ENCODE measurements at regions not wholly inside any gene's neighbourhood (a gene's known extent, or its start where the extent isn't known, plus 50 kb on each side); places are given as distances from the start of the nearest gene placed in this dataset.
A peak's percentile ranks its signal among the peaks of the same experiment; 100 is the strongest.

DNA sequence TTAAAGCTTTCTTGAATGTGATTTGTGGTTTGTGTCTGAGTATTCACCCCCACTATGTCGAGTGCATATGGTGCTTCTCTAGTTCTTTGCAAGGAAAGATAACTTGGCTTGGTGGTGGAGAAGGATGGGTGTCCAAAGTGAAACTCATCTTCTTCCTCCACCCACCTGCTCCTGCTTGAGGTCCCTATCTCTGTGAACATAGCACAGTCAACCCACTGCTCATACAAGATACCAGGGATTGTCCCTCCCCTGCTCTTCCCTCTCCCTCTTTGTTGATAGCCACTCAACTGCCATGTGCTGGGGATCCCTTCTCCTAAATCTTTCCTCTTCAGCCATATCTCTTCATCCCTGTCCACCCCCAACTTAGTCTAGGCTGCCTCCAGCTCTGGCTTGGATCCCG is 176.5 kb downstream of the ASCL4 start:
- Mint-ChIP-seq H3K27me3 (peaks cover 7% of the 10 kb centered on the region), H3K36me3 (no peaks in the 10 kb centered on the region), H3K27ac (no peak overlapping the region), H3K9me3 (no peaks in the 10 kb centered on the region), H3K4me1 (ENCODE audit: low read depth) (no peaks in the 10 kb centered on the region), H3K4me3 (no peak overlapping the region)
- no peak for DNase-seq
- ChIA-PET CTCF (no interaction called here), POLR2A (no interaction called here)
- intact Hi-C loops (cut with micrococcal nuclease): no loop called here

DNA sequence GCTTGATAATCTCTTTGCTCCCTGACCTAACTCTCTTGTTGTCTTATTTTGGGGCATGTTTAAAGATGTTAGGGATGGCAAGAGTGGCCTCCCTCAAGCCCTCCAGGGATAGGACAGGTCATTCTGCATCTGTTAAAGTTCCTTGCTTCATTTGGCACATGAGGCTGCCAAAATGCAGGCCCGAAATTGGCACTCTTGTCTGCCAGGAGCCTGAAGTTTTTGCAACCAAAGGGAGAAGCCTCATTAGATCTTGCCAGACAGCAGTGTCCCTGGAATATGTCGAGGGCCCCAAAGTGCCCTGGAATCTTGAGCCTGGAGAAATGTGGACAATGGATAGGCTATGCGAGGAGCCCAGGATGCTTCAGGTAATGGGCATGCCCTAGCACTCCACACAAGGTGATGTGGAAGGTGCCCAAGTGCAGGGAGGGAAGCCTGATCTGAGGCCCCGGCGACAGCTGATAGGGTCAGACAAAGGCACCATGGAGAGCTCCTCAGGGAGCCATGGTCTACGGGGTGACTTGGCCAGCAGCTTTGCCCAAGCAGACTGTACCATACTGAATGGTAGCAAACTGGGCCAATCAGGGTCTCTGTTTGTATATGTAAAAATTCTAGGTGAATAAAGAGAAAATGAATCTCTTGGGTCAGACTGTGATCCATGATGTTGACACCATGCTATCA is 173.0 kb upstream of the WSCD2 start:
- Mint-ChIP-seq H3K27me3 (peaks cover 10% of the 10 kb centered on the region), H3K36me3 (no peaks in the 10 kb centered on the region), H3K27ac (no peak overlapping the region), H3K9me3 (no peaks in the 10 kb centered on the region), H3K4me3 (no peak overlapping the region), H3K4me1 (ENCODE audit: low read depth) (no peaks in the 10 kb centered on the region)
- POLR2A ChIA-PET: no interaction called here
- intact Hi-C loops (cut with micrococcal nuclease): no loop called here
- DNase-seq: no peak
- CTCF ChIA-PET: no interaction called here

DNA sequence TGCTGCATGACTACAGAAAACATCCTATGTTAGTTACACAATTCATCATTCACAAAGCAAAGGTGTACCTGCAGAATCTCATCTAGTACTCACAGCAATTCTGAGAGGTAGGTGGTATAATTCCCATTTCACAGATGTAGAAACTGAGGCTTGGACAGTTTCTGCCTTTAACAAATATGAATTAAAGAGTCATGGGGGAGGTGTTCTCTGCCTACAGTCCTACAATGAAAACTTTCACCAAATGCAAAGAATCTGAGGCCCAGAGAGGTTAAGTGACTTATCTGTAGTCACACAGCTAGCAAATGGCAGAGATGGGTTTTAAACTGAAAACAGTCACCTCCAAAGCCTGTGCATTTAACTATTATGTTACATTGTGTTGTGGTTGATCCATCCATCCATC is 171.6 kb upstream of the WSCD2 start:
- Mint-ChIP-seq H3K36me3 (no peaks in the 10 kb centered on the region), H3K4me3 (no peak overlapping the region), H3K9me3 (no peaks in the 10 kb centered on the region), H3K4me1 (ENCODE audit: low read depth) (no peaks in the 10 kb centered on the region), H3K27me3 (peaks cover 10% of the 10 kb centered on the region), H3K27ac (no peak overlapping the region)
- ChIA-PET POLR2A (no interaction called here), CTCF (no interaction called here)
- intact Hi-C loops (cut with micrococcal nuclease): no loop called here
- DNase-seq: no peak

DNA sequence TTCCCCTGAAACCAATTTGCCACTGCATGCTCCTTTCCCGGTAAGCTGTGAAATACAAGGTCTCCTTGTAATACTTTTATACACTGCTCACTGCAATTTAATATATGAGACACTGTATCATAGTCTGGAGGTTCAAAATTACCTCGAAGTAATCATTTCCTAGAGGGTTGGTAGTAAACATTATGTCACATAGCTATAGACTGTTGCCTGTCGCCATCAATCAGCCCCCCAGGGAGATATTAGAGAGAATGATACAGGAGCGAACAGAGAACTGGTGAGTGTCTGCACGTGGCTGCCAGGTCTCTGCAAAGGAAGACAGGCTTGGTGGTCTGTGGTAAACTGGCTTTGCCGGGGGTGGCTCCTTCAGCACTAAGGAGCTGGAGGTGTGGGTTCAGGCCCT is 165.5 kb upstream of the WSCD2 start:
- DNase-seq: no peak
- Mint-ChIP-seq H3K4me3 (no peak overlapping the region), H3K27me3 (peaks cover 4% of the 10 kb centered on the region), H3K9me3 (no peaks in the 10 kb centered on the region), H3K27ac (no peak overlapping the region), H3K4me1 (ENCODE audit: low read depth) (no peaks in the 10 kb centered on the region), H3K36me3 (no peaks in the 10 kb centered on the region)
- intact Hi-C loops (cut with micrococcal nuclease): no loop called here
- CTCF ChIA-PET: no interaction called here
- POLR2A ChIA-PET: no interaction called here

DNA sequence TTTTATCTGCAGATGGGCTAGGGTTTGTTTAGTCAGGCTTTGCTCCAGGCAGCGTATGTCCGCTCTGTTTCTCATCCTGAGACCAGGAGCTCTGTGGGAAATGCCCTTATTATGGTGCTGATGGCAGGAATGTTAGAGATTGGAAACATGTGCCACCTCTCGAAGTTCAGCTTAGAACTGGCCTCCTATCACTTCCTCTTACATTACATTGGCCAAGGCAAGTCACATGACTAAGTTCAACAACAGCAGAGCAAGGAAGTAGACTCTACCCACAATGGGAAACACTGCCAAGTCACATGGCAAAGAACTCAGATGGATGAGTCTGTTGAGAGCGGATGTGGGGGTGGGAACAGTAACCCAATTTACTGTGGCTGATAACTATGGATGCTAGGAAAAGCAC is 161.9 kb upstream of the WSCD2 start:
- Mint-ChIP-seq H3K27me3 (peaks cover 4% of the 10 kb centered on the region), H3K4me3 (no peak overlapping the region), H3K9me3 (no peaks in the 10 kb centered on the region), H3K27ac (no peak overlapping the region), H3K4me1 (ENCODE audit: low read depth) (no peaks in the 10 kb centered on the region), H3K36me3 (no peaks in the 10 kb centered on the region)
- intact Hi-C loops (cut with micrococcal nuclease): no loop called here
- CTCF ChIA-PET: no interaction called here
- no peak for DNase-seq
- POLR2A ChIA-PET: no interaction called here

DNA sequence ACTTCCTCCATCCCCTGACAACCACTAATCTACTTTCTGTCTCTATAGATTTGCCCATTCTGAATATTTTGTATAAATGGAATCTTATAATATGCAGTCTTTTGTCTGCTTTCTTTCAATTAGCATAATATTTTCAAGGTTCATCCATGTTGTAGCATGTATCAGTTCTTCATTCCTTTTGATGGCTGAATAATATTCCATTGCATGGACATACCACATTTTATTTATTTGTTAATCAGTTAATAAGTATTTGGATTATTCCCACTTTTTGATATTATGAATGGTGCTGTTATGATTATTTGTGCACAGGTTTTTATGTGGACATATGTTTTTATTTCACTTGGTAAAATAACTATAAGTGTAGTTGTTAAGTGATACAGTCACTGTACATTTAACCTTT is 155.1 kb upstream of the WSCD2 start:
- POLR2A ChIA-PET: no interaction called here
- peaks cover 12% of the 10 kb centered on the region for H3K27me3 Mint-ChIP-seq
- intact Hi-C loops (cut with micrococcal nuclease): no loop called here
- H3K9me3 Mint-ChIP-seq: peaks cover 9% of the 10 kb centered on the region
- no peak for DNase-seq
- no peaks in the 10 kb centered on the region for H3K4me1 Mint-ChIP-seq (ENCODE audit: low read depth)
- no peak overlapping the region for H3K27ac Mint-ChIP-seq
- H3K4me3 Mint-ChIP-seq: no peak overlapping the region
- no peaks in the 10 kb centered on the region for H3K36me3 Mint-ChIP-seq
- CTCF ChIA-PET: no interaction called here

DNA sequence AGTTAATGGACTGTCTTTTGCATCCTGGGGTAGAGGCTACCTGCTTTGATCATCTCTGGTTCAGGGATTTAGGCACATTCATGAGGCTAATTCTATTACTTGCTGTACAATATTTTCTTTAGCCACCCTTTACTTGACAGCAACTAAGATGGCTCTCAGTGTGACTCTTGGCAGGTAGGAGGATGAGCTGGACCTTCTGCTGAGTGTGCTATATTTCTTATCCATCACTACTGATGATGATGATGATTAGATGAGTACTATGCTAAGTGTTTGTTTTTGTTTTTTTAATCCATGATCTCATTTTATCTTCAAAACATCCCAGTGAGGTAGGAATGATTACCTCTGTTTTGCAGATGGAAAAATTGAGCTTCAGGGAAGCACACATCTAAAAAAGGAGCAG is 152.8 kb upstream of the WSCD2 start:
- intact Hi-C loops (cut with micrococcal nuclease): no loop called here
- Mint-ChIP-seq H3K27me3 (peaks cover 14% of the 10 kb centered on the region), H3K4me1 (ENCODE audit: low read depth) (no peaks in the 10 kb centered on the region), H3K36me3 (no peaks in the 10 kb centered on the region), H3K4me3 (no peak overlapping the region), H3K27ac (no peak overlapping the region), H3K9me3 (peaks cover 9% of the 10 kb centered on the region)
- ChIA-PET CTCF (interaction anchor here (0.9 to 1.0 kb wide), 2 partner anchors 13 to 16 kb away, joined by 3 read pairs; no protein-coding TSS in a partner anchor), POLR2A (no interaction called here)
- no peak for DNase-seq

DNA sequence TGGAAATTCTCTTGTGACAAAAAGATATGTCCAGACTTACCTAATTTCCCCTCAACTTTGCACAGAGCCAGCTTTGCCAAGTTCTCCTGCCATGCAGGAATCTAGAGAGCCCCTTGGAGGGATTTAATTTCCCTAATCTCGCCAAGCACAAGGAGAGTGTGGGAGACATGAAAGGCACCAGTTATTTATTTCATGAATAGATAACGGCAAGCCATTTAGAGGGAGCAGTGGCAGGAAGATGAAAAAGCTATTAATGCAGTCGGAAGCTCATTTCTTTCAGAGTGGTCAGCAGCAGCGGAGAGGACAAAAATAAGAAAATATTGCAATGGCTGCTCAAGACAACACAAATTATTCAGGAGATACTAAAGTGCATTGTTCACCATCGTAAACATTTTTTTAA is 150.9 kb upstream of the WSCD2 start:
- H3K9me3 Mint-ChIP-seq: peaks cover 9% of the 10 kb centered on the region
- H3K4me1 Mint-ChIP-seq (ENCODE audit: low read depth): no peaks in the 10 kb centered on the region
- no peaks in the 10 kb centered on the region for H3K36me3 Mint-ChIP-seq
- CTCF ChIA-PET: interaction anchor here (1.1 kb wide), 1 partner anchor 13 kb away, joined by 3 read pairs; no protein-coding TSS in a partner anchor
- H3K27ac Mint-ChIP-seq: no peak overlapping the region
- no peak for DNase-seq
- peaks cover 15% of the 10 kb centered on the region for H3K27me3 Mint-ChIP-seq
- intact Hi-C loops (cut with micrococcal nuclease): no loop called here
- H3K4me3 Mint-ChIP-seq: no peak overlapping the region
- POLR2A ChIA-PET: no interaction called here

DNA sequence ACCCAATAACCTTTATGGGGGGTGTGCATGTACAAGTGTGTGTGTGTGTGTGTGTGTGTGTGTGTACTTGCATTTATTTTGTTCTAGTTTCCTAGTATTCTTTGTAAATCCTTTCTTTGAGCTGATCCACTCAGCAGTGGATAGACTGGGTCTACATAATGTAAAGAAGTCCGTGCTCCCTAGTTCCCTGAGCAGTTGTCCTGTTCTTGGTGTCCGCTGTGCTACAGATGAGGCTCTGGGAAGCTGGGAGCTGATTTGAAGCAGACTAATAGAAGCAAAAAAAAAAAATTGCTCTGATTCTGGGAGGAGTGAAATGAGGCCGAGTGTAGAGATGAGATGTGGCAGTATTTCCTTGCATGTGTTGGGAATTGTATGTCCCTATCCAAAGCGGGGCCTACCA is 150.4 kb upstream of the WSCD2 start:
- ChIA-PET POLR2A (no interaction called here), CTCF (no interaction called here)
- Mint-ChIP-seq H3K4me3 (no peak overlapping the region), H3K36me3 (no peaks in the 10 kb centered on the region), H3K9me3 (peaks cover 9% of the 10 kb centered on the region), H3K27ac (no peak overlapping the region), H3K27me3 (peaks cover 15% of the 10 kb centered on the region), H3K4me1 (ENCODE audit: low read depth) (no peaks in the 10 kb centered on the region)
- intact Hi-C loops (cut with micrococcal nuclease): no loop called here
- no peak for DNase-seq

DNA sequence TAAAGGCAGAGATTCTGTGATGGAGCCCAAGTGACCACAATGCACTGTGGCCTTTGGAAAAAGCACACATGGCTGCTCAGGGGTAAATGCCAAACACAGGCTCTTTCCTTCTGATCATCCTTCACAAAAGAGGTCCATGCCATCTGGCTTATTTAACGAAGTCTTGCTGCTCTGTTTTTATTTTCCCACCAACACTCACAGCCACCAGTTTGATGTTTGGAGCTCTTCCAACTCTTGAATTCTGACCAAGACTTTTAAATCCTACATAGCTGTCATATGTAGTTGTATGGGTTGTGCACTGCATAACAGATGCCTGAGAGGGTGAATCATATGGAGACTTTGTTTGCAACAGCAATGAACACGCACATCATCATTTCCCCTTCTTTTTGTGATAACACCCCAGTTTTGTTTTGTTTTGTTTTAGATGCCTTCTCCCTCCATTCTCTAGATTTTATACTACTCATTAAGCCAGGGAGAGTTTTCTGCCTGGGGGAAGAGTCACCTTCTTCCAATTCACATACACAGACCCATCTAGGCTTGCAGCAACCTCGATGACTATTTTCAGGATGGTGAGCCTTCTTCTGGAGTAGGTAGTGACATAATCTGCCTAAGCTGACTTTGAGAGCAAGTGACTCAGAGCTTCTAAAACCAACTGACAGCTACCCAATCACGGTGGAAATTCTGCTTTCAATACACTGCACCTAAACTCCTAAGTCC is 145.2 kb upstream of the WSCD2 start:
- Mint-ChIP-seq H3K36me3 (no peaks in the 10 kb centered on the region), H3K9me3 (no peaks in the 10 kb centered on the region), H3K27ac (no peak overlapping the region), H3K4me1 (ENCODE audit: low read depth) (no peaks in the 10 kb centered on the region), H3K4me3 (no peak overlapping the region), H3K27me3 (peaks cover 17% of the 10 kb centered on the region)
- intact Hi-C loops (cut with micrococcal nuclease): no loop called here
- ChIA-PET POLR2A (no interaction called here), CTCF (no interaction called here)
- DNase-seq: no peak

DNA sequence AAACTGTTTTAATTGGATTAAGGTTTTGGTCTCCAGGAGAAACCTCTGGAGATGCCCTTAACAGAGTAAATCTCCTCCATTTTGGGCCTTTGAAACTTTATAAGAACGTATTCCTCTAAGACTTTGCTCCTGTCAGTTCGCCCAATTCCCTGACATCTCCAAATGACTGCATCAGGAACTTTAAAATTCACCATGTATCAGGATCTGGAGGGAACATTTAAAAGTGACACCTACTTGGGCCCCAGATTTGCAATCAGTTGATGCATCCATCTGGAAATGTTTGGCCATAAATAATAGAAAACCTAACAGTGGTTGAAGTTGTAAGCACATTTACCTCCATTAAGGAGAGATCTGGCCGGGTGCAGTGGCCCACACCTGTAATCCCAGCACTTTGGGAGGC is 144.1 kb upstream of the WSCD2 start:
- Mint-ChIP-seq H3K9me3 (no peaks in the 10 kb centered on the region), H3K27me3 (peaks cover 15% of the 10 kb centered on the region), H3K36me3 (no peaks in the 10 kb centered on the region), H3K27ac (no peak overlapping the region), H3K4me3 (no peak overlapping the region), H3K4me1 (ENCODE audit: low read depth) (no peaks in the 10 kb centered on the region)
- CTCF ChIA-PET: no interaction called here
- DNase-seq: no peak
- intact Hi-C loops (cut with micrococcal nuclease): no loop called here
- POLR2A ChIA-PET: no interaction called here

DNA sequence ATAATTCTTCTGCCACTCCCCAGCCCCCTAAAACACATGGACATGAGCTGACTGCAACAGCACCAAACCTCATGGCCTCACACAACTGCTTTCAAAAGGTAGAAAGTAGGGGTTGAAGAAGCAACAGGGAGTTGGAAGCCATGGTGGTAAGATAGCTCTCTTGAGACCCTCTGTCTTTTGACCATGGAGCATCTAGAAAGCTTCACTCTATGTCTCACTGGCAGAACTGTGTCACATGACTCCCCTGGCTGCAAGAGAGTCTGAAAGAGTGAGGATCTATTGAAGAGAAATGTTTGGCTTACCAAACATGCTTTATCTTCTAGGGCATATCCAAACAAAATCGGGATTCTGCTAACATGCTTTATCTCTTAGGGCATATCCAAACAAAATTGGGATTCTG is 142.9 kb upstream of the WSCD2 start:
- no peak for DNase-seq
- no peaks in the 10 kb centered on the region for H3K9me3 Mint-ChIP-seq
- H3K36me3 Mint-ChIP-seq: no peaks in the 10 kb centered on the region
- POLR2A ChIA-PET: no interaction called here
- CTCF ChIA-PET: no interaction called here
- H3K4me1 Mint-ChIP-seq (ENCODE audit: low read depth): no peaks in the 10 kb centered on the region
- intact Hi-C loops (cut with micrococcal nuclease): no loop called here
- H3K27ac Mint-ChIP-seq: no peak overlapping the region
- H3K4me3 Mint-ChIP-seq: no peak overlapping the region
- peaks cover 16% of the 10 kb centered on the region for H3K27me3 Mint-ChIP-seq

DNA sequence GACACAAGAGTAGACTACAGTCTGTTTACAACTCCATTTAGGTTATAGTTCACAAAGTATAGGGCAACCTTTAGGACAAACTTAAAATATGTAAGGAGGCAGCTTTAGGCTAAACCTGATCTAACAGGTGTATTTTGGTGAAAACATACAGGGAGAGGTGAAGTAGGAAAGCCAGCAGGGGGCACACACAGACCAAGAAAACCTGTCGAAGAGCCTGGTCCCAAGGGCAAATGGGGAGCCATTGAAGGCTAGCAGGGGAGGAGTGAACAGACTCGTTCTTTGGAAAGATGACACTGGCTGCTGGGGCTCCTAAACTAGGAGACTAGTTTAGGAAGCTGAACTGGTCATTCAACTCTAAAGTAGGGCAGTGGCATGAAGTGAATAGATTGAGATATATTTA is 138.8 kb upstream of the WSCD2 start:
- Mint-ChIP-seq H3K36me3 (no peaks in the 10 kb centered on the region), H3K4me1 (ENCODE audit: low read depth) (no peaks in the 10 kb centered on the region), H3K9me3 (no peaks in the 10 kb centered on the region), H3K27me3 (peaks cover 8% of the 10 kb centered on the region), H3K27ac (no peak overlapping the region), H3K4me3 (no peak overlapping the region)
- intact Hi-C loops (cut with micrococcal nuclease): loop anchor here (2.0 to 10.0 kb wide), 3 partner anchors 204 to 518 kb away; no protein-coding TSS in a partner anchor
- ChIA-PET POLR2A (no interaction called here), CTCF (interaction anchor here (0.6 to 5.9 kb wide), 10 partner anchors 8 to 629 kb away, joined by 3 to 35 read pairs (median 4); no protein-coding TSS in a partner anchor)
- peak; percentile 46 for DNase-seq
